GM12878 (cell line): ENCODE measurements at regions not wholly inside any gene's neighbourhood (a gene's known extent, or its start where the extent isn't known, plus 50 kb on each side); places are given as distances from the start of the nearest gene placed in this dataset.

ENCODE experiments used
- ATAC-seq: fragments of 200-7000 bp; cut with Tn5 transposase; 3 replicates; pipeline ENCODE4 v1.9.1; 2020; ENCODE audit warnings: mild to moderate bottlenecking, moderate library complexity
- BruUV-seq: library from RNA; stranded (reverse); fragments of 400-500 nt; replicated peaks from 2 replicates; lab custom pipeline; 2021; lab: Mats Ljungman, UMichigan
- CTCF ChIA-PET: fragments of 300-600 bp; sonication (Branson Sonifier 250); formaldehyde crosslinking; extraction: SDS; loops from one replicate; lab custom pipeline; 2021; ENCODE audit warnings: inconsistent platforms; lab: Yijun Ruan, JAX
- POLR2A ChIA-PET: fragments of 350-600 bp; formaldehyde crosslinking; extraction: SDS; loops from one replicate; lab custom pipeline; 2021; ENCODE audit warnings: inconsistent platforms; lab: Charles Lee
- RAD21 ChIA-PET: fragments of 300-600 bp; sonication (Branson Sonifier 250); formaldehyde crosslinking; loops from one replicate; lab custom pipeline; 2023; ENCODE audit warnings: antibody characterized with exemption; ENCODE audit not compliant: unreplicated experiment; lab: Charles Lee
- SMC1A ChIA-PET: fragments of 300-600 bp; sonication (Branson Sonifier 250); formaldehyde crosslinking; loops from one replicate; lab custom pipeline; 2023; ENCODE audit not compliant: unreplicated experiment, uncharacterized antibody; lab: Charles Lee
- DNase-seq: peaks from one replicate; pipeline ENCODE4 v3.0.0-alpha.2; 2011; ENCODE audit warnings: low read depth, low spot score
- FAIRE-seq: peaks from 3 replicates; lab custom pipeline; 2011; peaks lifted over from hg19 to GRCh38; lab: Jason Lieb, UNC
- H2AFZ ChIP-seq: 2 replicates; pipeline ENCODE4 v1.6.0; 2011; ENCODE audit warnings: low read depth, low read length, control low read depth; ENCODE audit not compliant: control insufficient read depth
- H3K27ac ChIP-seq: 2 replicates; pipeline ENCODE4 v1.5.1; 2011; ENCODE audit warnings: control low read depth; ENCODE audit not compliant: control insufficient read depth, insufficient read depth
- H3K27me3 ChIP-seq, 2 experiments: replicated peaks in 1 of 2; 2 replicates each; pipeline versions ENCODE4 v1.6.0 to v1.6.1; 2011; ENCODE audit warnings: low read length in 1 of 2; ENCODE audit not compliant: control insufficient read depth in 2 of 2, insufficient read depth in 2 of 2
- H3K36me3 ChIP-seq, 2 experiments: 2 replicates each; pipeline ENCODE4 v1.5.1; 2011; ENCODE audit warnings: low read length in 1 of 2; ENCODE audit not compliant: control insufficient read depth in 2 of 2, insufficient read depth in 2 of 2
- H3K4me1 ChIP-seq: 2 replicates; pipeline ENCODE4 v1.6.1; 2011; ENCODE audit warnings: mild to moderate bottlenecking, low read length, moderate library complexity, mixed read lengths; ENCODE audit not compliant: control insufficient read depth, insufficient read depth
- H3K4me2 ChIP-seq: 2 replicates; pipeline ENCODE4 v1.6.0; 2011; ENCODE audit warnings: control low read depth; ENCODE audit not compliant: control insufficient read depth, insufficient read depth
- H3K4me3 ChIP-seq: fragments of 200-600 bp; sonication (generic); 2 replicates; pipeline ENCODE4 v1.5.1; 2016
- H3K79me2 ChIP-seq: 2 replicates; pipeline ENCODE4 v1.6.0; 2011; ENCODE audit warnings: low read length; ENCODE audit not compliant: control insufficient read depth, insufficient read depth
- H3K9ac ChIP-seq: 2 replicates; pipeline ENCODE4 v1.8.0; 2011; ENCODE audit warnings: low read length, control low read depth, mixed read lengths; ENCODE audit not compliant: control insufficient read depth, insufficient read depth
- H3K9me3 ChIP-seq: replicated peaks from 3 replicates; pipeline ENCODE4 v1.5.1; 2011; ENCODE audit warnings: mild to moderate bottlenecking, low read length; ENCODE audit not compliant: control insufficient read depth, insufficient read depth
- H4K20me1 ChIP-seq: 2 replicates; pipeline ENCODE4 v1.6.0; 2011; ENCODE audit not compliant: control insufficient read depth, insufficient read depth
- CEBPB ChIP-seq, 2 experiments: fragments of 150-350 bp in 1 of 2; IDR thresholded peaks; 2 replicates each; pipeline ENCODE4 v1.6.1; 2012 to 2014; ENCODE audit warnings: low read depth in 2 of 2, low read length in 2 of 2, borderline replicate concordance in 1 of 2, inconsistent platforms in 1 of 2
- CHD4 ChIP-seq: fragments of 200-600 bp; sonication (generic); IDR thresholded peaks from 2 replicates; pipeline ENCODE4 v1.6.1; 2016; ENCODE audit warnings: mild to moderate bottlenecking
- EED ChIP-seq: sonication (generic); IDR thresholded peaks from 2 replicates; pipeline ENCODE4 v1.6.1; 2016; ENCODE audit warnings: antibody characterized with exemption, low read depth
- GATAD2B ChIP-seq: fragments of 450-650 bp; conservative IDR thresholded peaks from 2 replicates; pipeline ENCODE4 v1.6.1; 2017; ENCODE audit warnings: low read depth, mild to moderate bottlenecking, moderate library complexity
- IKZF1 ChIP-seq: fragments of 450-650 bp; conservative IDR thresholded peaks from 2 replicates; pipeline ENCODE4 v1.6.1; 2017; ENCODE audit warnings: antibody characterized with exemption, mild to moderate bottlenecking
- MYB ChIP-seq: fragments of 150-350 bp; IDR thresholded peaks from 2 replicates; pipeline ENCODE4 v1.6.1; 2014; ENCODE audit warnings: mild to moderate bottlenecking, low read depth, low read length, borderline replicate concordance
- NBN ChIP-seq: fragments of 450-650 bp; IDR thresholded peaks from 2 replicates; pipeline ENCODE4 v1.6.1; 2016
- PML ChIP-seq: IDR thresholded peaks from 2 replicates; pipeline ENCODE4 v1.6.1; 2012; ENCODE audit warnings: low read length, inconsistent platforms
- SKIL ChIP-seq: fragments of 450-650 bp; IDR thresholded peaks from 2 replicates; pipeline ENCODE4 v1.6.1; 2017; ENCODE audit warnings: mild to moderate bottlenecking, low read depth, inconsistent platforms; ENCODE audit not compliant: poor library complexity, severe bottlenecking
- SREBF2 ChIP-seq: IDR thresholded peaks from 2 replicates; pipeline ENCODE4 v1.6.1; 2012; ENCODE audit warnings: mild to moderate bottlenecking, low read length
- STAT1 ChIP-seq: fragments of 450-650 bp; conservative IDR thresholded peaks from 2 replicates; pipeline ENCODE4 v1.6.1; 2014; ENCODE audit warnings: antibody characterized with exemption, mild to moderate bottlenecking
- TCF7 ChIP-seq: IDR thresholded peaks from 2 replicates; pipeline ENCODE4 v1.6.1; 2014; ENCODE audit warnings: antibody characterized with exemption, borderline replicate concordance
- ZBED1 ChIP-seq: IDR thresholded peaks from 2 replicates; pipeline ENCODE4 v1.6.1; 2016; ENCODE audit warnings: borderline replicate concordance
- ZBTB4 ChIP-seq: fragments of 450-650 bp; formaldehyde crosslinking; IDR thresholded peaks from 2 replicates; pipeline ENCODE4 v1.4.0; 2022; ENCODE audit warnings: mild to moderate bottlenecking, moderate library complexity
- ZSCAN29 ChIP-seq: fragments of 450-650 bp; IDR thresholded peaks from 2 replicates; pipeline ENCODE4 v1.6.1; 2017; ENCODE audit warnings: mild to moderate bottlenecking, moderate library complexity
- WGBS: methylation state at CpG from one replicate; pipeline ENCODE4 v1.1.6; 2016; ENCODE audit warnings: low lambda C conversion rate; ENCODE audit not compliant: insufficient replicate concordance, insufficient coverage; ENCODE audit errors: missing lambda C conversion rate; 5-methylcytosine and 5-hydroxymethylcytosine counted together
- in situ Hi-C: fragments of 300-500 bp; cut with MboI; formaldehyde crosslinking; loops from 9 replicates; pipeline ENCODE4 v1.14.3; 2018; ENCODE audit warnings: mixed read lengths
- intact Hi-C: fragments of 100-400 bp; cut with micrococcal nuclease; formaldehyde crosslinking; loops from one replicate; pipeline ENCODE4 v1.14.2; 2022; ENCODE audit not compliant: unreplicated experiment

GRCh38 chr6:156131221-156131903, 645.8 kb upstream of the ARID1B start (continued):
- TF ChIP-seq CHD4 (no peak), TCF7 (no peak), EED (no peak), NBN (no peak), ZBTB4 (CRISPR knock-in tag) (no peak), SKIL (no peak)

- POLR2A ChIA-PET: no interaction called here
- Histone ChIP-seq H3K79me2 (no peaks in the 10 kb centered on the region), H3K4me1 (no peaks in the 10 kb centered on the region), H3K27me3 (no peaks in the 10 kb centered on the region), H3K4me2 (no peak overlapping the region), H2AFZ (no peak overlapping the region), H3K9me3 (no peaks in the 10 kb centered on the region), H3K4me3 (no peak overlapping the region), H3K27ac (no peak overlapping the region), H3K9ac (no peak overlapping the region), H4K20me1 (no peaks in the 10 kb centered on the region), H3K36me3 (no peaks in the 10 kb centered on the region)
- no peak for TF ChIP-seq ZBED1
- TF ChIP-seq IKZF1: no peak
- TF ChIP-seq GATAD2B: no peak
- no peak for TF ChIP-seq ZSCAN29
- no peak for TF ChIP-seq STAT1
- TF ChIP-seq MYB: no peak
- TF ChIP-seq CEBPB (IDR thresholded peaks at IDR 0.05; ENCODE audit: borderline replicate concordance in 1 of 2, low read depth in 2 of 2, low read length in 2 of 2): no peak
- TF ChIP-seq PML: no peak
- TF ChIP-seq SREBF2: no peak
- RAD21 ChIA-PET: no interaction called here
- no peak for FAIRE-seq
- BruUV-seq: no TSS peak
- SMC1A ChIA-PET: no interaction called here
- intact Hi-C loops (no loop called here), in situ Hi-C loops (no loop called here)
- no peak for DNase-seq
- CTCF ChIA-PET: no interaction called here
- 35% methylated on average over 5 of the region's 5 CpGs for WGBS
- ATAC-seq: no peak
Observed at GRCh38 chr6:156126535-156126934, 650.6 kb upstream of the ARID1B start.
